GM21515 (cell line): ENCODE measurements at regions not wholly inside any gene's neighbourhood (a gene's known extent, or its start where the extent isn't known, plus 50 kb on each side); places are given as distances from the start of the nearest gene placed in this dataset.

Experiments used
- ATAC-seq: cut with Tn5 transposase; IDR thresholded peaks from one replicate; pipeline ENCODE4 v1.9.1; 2021; ENCODE audit not compliant: unreplicated experiment

- no peak for ATAC-seq
Observed at GRCh38 chr3:31048143-31048542, 153.7 kb upstream of the GADL1 start.

- no peak for ATAC-seq
Observed at GRCh38 chr3:31050296-31050695, 155.8 kb upstream of the GADL1 start.

- no peak for ATAC-seq
Observed at GRCh38 chr3:31051226-31051625, 156.8 kb upstream of the GADL1 start.

- ATAC-seq, result no peak
Observed at GRCh38 chr3:31053299-31053698, 158.8 kb upstream of the GADL1 start.

- no peak for ATAC-seq
Observed at GRCh38 chr3:31054032-31054431, 159.6 kb upstream of the GADL1 start.

- ATAC-seq, result no peak
Observed at GRCh38 chr3:31055757-31056156, 161.3 kb upstream of the GADL1 start.

GRCh38 chr3:31057891-31058290 lies 163.4 kb upstream of the GADL1 start:
- no peak for ATAC-seq

- ATAC-seq, result no peak
Observed at GRCh38 chr3:31064021-31064420, 169.6 kb upstream of the GADL1 start.

GRCh38 chr3:31065765-31066164 lies 171.3 kb upstream of the GADL1 start:
- ATAC-seq, result no peak

- no peak for ATAC-seq
Observed at GRCh38 chr3:31067004-31067403, 172.5 kb upstream of the GADL1 start.

GRCh38 chr3:31075471-31075870 lies 181.0 kb upstream of the GADL1 start:
- ATAC-seq, result no peak

GRCh38 chr3:31075876-31076275 lies 181.4 kb upstream of the GADL1 start:
- no peak for ATAC-seq

GRCh38 chr3:31077021-31077601 lies 182.7 kb upstream of the GADL1 start:
- no peak for ATAC-seq

GRCh38 chr3:31077826-31078225 lies 183.4 kb upstream of the GADL1 start:
- ATAC-seq, result no peak

- no peak for ATAC-seq
Observed at GRCh38 chr3:31079689-31080088, 185.2 kb upstream of the GADL1 start.

- no peak for ATAC-seq
Observed at GRCh38 chr3:31081018-31081662, 186.7 kb upstream of the GADL1 start.

GRCh38 chr3:31086148-31086547 lies 191.7 kb upstream of the GADL1 start:
- ATAC-seq, result no peak

GRCh38 chr3:31086698-31087097 lies 192.2 kb upstream of the GADL1 start:
- no peak for ATAC-seq

- ATAC-seq, result no peak
Observed at GRCh38 chr3:31091748-31092147, 197.3 kb upstream of the GADL1 start.

GRCh38 chr3:31092748-31093589 lies 198.5 kb upstream of the GADL1 start:
- no peak for ATAC-seq

- ATAC-seq, result no peak
Observed at GRCh38 chr3:31093606-31094005, 199.1 kb upstream of the GADL1 start.

- no peak for ATAC-seq
Observed at GRCh38 chr3:31094048-31094447, 199.6 kb upstream of the GADL1 start.
